Coronary artery (tissue), 2 donors: ENCODE measurements at regions not wholly inside any gene's neighbourhood (a gene's known extent, or its start where the extent isn't known, plus 50 kb on each side); places are given as distances from the start of the nearest gene placed in this dataset.
A peak's percentile ranks its signal among the peaks of the same experiment; 100 is the strongest.

Experiments used
- DNase-seq: peaks from one replicate; pipeline ENCODE4 v3.0.0-alpha.2; 2017; ENCODE audit warnings: low spot score
- H3K27ac ChIP-seq, 2 donors: fragments of 200-600 bp; sonication (generic); one replicate each; pipeline ENCODE4 v1.5.1; 2016 to 2019
- H3K4me3 ChIP-seq: fragments of 200-600 bp; sonication (generic); 2 replicates; pipeline ENCODE4 v1.5.1; 2016; ENCODE audit warnings: mild to moderate bottlenecking, moderate library complexity
- CTCF ChIP-seq: fragments of 200-600 bp; sonication (generic); IDR thresholded peaks from one replicate; pipeline ENCODE4 v1.5.1; 2019; ENCODE audit warnings: antibody characterized with exemption

GRCh38 chr5:74361406-74362358 is 278.8 kb downstream of the ENC1 start:
- DNase-seq: no peak
- no peak for TF ChIP-seq CTCF
- no peak overlapping the region for H3K27ac ChIP-seq
- no peak overlapping the region for H3K4me3 ChIP-seq

GRCh38 chr5:74360535-74361210 is 279.9 kb downstream of the ENC1 start:
- H3K4me3 ChIP-seq: no peak overlapping the region
- H3K27ac ChIP-seq: peak overlapping the region in 1 of 2 donors; percentile 16
- TF ChIP-seq CTCF: no peak
- no peak for DNase-seq

GRCh38 chr5:74357827-74358226 is 282.7 kb downstream of the ENC1 start:
- no peak for TF ChIP-seq CTCF
- no peak overlapping the region for H3K27ac ChIP-seq
- no peak for DNase-seq
- H3K4me3 ChIP-seq: no peak overlapping the region

GRCh38 chr5:74356009-74356695 is 284.4 kb downstream of the ENC1 start:
- DNase-seq: no peak
- H3K27ac ChIP-seq: no peak overlapping the region
- no peak overlapping the region for H3K4me3 ChIP-seq
- TF ChIP-seq CTCF: no peak

GRCh38 chr5:74355041-74355824 is 285.3 kb downstream of the ENC1 start:
- Histone ChIP-seq H3K4me3 (no peak overlapping the region), H3K27ac (no peak overlapping the region)
- no peak for TF ChIP-seq CTCF
- DNase-seq: no peak

GRCh38 chr5:74352256-74352655 is 288.3 kb downstream of the ENC1 start:
- no peak for DNase-seq
- TF ChIP-seq CTCF: no peak
- Histone ChIP-seq H3K4me3 (no peak overlapping the region), H3K27ac (no peak overlapping the region)
